ENCODE measurements at regions not wholly inside any gene's neighbourhood (a gene's known extent, or its start where the extent isn't known, plus 50 kb on each side); places are given as distances from the start of the nearest gene placed in this dataset.
"Not testable (repeated sequence)": the region's sequence is repeated elsewhere in the genome, so short reads cannot be mapped to it uniquely, and the experiment has no call there.

DNA sequence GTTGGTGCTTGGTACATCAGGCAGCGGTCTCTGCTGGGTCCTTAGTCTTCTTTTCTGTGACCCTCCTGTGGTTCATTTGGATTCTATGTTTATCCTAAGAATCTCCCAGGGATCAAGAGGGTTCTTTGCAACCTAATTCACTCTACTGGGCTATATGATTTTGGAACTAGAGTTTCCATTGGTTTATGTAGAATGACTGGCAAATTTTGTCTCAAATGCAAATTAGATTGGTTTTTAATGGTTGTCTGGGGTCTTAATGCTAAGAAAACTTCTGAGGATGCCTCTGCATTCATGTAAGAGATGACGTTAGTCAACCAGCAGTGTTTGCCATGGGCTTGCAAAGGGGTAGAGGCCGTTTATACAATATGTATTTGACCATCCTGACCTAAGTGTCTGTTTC lies 129.8 kb upstream of the ZFP64 start:
- no peak for DNase-seq

DNA sequence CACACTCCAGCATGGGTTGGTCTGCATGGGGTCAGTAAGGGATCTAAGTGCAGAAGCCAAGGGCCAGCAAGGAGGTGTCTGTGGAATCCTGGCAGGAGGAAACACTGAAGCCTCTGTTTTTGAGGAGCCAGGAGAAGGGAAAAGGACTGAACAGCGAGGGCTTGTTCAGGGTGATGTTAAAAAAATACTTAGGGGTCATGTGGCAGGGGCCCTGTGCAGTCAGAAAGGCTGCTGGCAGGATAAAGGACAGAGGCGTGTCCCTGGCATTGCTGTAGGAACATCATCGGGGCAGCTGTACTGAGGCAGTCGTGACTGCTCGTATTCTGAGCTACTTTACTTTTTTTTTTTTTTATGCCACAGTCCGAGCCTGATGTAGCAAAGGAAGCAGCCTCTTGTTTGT lies 127.1 kb upstream of the ZFP64 start:
- DNase-seq, result no peak

DNA sequence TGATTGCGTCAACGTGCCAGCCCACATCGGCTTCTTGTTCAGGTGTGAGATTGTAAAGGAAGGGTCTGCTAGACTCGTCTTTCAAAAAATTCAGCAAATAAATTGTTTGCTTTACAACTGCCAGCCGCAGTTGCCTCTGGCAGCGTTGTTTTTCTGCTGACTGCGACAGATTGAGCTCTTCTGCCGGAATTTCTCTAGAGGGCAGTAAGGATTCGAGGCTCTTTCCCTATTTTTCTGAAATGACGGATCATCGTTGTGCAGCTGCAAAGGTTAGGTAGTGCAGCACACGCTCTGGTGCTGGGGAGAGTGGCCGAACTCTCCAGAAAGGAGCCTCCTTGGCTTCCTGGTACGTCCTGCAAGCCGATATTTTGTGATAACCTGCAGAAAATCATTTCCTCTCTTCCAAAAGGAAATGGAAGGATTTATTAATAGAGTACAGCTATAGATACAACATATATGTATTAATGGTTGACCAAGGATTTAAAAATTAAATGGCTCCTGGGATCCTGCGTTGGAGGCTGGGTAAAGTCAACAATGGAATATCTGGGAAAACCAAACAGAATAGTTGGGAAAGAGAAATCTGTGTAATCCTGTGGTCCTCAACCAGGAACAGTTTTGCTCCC lies 121.9 kb upstream of the ZFP64 start:
- peak in 24 of 56 donors; percentile 3 to 47 (median 16) for DNase-seq

DNA sequence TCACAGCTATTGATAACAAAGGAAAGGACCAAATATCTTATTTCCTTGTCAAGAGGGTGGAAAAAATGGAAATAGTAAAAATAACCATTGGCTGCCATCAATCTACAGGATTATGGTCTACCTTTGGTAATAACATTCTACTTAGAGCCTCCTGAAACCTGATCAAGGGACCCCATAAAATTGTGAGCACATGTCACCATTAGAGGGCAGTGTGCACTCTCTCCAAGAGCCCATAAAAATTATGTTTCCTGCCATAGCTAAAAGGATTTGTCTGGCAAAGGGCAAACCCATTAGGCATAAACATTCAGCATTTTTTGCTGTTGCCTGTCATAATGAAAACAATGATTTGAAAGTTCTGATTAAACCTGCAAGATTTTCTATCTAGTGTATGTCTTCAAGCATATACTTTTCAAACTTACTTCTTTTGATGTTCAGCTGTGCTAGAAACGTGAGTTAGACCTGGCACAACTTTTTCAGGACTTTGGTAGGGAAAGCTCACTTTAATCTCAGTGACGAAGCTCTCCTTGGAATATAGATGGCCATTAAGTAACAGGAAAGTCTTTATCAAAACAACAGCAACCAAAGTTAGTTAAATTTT lies 120.7 kb upstream of the ZFP64 start:
- DNase-seq, result peak in 18 of 56 donors; percentile 0 to 51 (median 8)

DNA sequence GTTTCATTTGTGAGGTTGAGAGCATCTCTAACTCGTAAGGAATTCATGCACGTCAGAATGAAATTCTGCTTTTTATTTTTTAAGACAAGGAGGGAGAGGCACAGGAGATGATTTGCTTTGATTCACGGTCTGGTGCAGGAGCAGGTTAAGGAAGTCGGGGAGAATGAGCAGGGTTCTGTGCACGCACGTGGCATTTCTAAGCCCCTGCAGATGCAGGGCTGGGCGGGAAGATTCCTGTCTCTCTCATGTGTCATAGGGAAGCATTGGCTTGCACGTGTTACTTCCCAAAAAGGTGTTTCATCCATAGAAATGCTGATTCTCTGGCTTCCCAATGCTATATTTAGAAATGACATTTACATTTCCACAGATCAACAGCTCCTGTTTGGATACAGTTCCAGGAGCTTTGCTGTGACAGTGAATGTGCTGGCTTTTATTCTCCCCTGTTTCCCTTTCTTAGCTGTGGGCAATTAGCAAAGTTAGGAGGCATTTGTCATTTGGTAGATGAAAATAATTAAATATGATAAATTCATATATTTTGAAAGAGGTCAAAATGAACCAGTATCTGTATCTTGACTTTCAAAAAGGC lies 119.7 kb upstream of the ZFP64 start:
- DNase-seq, result peak in 14 of 56 donors; percentile 3 to 52 (median 22)

DNA sequence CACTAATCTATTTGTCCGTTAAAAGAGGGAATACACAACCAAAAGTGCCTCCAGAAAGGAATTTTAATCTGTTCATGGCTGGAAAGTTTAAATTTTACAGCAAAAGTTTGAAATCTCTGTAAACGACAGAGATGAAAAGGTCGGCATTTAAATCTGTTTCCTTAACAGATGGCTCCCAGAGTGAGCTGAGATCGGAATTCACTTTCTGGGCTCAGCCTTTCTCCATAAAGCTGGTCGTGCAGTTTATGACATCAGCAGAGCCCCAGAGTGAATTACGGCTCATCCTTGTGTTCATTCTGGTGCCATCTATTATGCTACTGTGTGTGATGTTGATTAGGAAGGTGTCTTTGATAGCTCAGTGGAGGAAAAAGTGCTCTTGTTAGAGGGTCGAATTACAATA lies 117.6 kb upstream of the ZFP64 start:
- no peak for DNase-seq

DNA sequence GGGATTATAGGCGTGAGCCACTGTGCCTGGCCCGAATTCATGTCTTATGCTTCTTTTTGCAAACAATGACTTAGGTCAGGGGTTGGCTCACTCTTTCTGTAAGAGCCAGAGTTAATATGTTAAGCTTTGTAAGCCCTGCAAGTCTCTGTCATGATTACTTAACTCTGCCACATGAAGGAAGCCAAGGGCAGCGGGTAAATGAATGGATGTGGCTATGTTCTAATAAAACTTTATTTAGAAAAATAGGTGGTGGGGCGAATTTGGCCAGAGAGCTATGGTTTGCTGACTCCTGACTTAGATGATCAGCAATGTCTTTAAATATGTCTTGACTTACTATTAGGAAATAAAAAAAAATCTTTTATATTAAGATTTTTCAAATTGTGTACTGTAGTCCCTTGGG lies 114.9 kb upstream of the ZFP64 start:
- DNase-seq, result no peak

DNA sequence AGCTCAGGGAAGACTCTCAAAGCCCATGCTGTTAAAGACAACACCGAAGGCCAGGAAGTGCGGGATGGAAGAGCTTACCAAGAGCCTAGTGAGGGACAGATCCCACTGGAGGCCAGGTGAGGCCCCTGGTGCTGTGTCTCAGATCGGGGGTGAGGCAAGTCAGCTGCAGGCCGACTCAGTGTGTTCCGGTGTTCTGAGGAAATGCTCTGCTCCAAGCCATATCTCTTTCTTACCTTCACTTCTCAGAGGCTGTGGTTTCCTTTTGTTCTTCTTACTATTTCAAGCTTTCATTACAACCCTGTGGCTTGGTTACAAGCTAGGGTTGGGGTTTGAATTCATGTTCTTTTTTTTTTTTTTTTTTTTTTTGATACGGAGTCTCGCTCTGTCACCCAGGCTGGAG lies 114.3 kb upstream of the ZFP64 start:
- no peak for DNase-seq

DNA sequence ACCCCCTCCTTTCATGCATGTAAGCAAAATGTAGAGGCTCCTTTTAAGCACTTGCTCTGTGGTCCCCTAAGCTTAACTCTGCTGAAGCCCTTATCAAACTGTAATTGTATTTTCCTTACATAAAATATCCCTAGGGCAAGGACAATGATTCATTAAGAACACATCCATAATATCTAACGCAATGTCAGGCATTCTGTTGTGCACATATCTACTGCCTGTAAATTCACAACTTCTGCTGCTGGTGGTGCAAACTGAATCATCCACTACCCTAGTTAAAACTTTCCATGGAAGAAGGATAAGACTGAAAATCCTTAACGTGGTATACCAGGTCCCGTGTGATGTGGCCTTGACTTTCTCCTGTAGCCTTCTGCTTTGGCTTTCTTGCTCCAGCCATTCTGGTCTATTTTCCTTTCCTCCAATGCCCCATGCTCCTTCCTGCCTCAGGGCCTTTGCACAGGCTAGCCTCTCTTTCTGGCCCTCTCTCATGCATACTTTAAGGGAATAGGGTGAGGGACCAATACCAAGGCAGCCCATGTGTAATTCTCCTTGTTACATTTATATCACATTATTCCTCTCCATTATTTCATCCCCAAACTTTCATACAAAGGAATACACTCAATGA lies 113.6 kb upstream of the ZFP64 start:
- no peak for DNase-seq

DNA sequence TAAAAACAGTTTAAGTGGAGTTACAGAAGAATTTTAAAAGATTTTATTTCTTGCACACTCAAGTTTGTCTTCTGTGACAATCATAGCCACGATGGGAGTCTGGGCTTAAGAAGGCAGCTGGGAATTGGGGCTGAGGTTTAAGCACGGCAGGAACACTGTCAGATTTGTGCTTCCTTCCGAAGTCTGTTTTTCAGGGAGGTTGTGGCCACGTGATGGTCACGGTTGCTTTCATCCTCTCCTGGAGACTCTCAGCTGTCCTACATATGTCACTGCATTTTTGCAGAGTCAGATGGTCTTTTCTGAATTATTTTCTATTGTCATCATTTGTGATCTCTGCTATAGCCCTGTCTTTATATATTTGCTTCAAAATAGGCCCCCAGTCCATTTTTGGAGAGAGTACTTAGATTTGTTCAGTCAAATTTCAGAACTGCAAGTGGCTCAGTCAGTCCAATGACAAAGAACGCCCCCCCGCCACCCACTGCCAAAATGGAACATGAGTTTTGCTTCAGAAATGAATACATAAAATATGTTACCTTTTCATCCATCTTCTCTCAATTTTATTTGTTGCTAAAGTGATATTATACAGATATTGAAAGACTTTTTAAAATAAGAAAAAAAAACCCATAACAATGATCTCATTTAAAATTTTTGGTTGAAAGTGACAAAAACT lies 111.8 kb upstream of the ZFP64 start:
- DNase-seq, result peak in 3 of 56 donors; percentile 1 to 6 (median 1)

DNA sequence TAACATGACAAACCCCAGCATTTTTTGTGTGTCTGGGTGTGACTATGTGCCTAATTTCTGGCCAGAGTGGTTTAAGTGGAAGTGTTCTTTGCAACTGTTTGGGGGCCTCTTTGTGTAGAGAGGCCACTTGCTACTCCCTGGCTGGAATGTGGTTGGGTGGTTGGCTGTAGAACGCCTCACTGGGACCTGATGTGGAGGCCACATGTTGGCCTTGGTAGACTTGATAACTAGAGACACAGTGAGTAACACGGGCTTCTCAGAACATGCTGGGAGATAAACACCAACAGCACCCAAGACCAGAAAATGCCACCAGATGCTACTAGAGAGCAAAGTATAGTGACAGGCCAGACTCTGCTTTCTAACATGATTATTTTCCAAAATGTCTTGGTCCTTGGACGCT lies 111.2 kb upstream of the ZFP64 start:
- no peak for DNase-seq

DNA sequence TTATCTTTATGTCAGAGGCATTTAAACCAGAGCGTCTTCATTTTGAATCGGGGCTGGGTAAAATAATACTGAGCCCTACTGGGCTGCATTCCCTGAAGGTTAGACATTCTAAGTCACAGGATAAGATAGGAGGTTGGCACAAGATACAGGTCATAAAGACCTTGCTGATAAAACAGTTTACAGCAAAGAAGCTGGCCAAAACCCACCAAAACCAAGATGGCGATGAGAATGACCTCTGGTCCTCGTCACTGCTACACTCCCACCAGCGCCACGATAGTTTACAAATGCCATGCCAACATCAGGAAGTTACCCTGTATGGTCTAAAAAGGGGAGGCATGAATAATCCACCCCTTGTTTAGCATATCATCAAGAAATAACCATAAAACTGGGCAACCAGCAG lies 110.5 kb upstream of the ZFP64 start:
- DNase-seq, result not testable (repeated sequence)

DNA sequence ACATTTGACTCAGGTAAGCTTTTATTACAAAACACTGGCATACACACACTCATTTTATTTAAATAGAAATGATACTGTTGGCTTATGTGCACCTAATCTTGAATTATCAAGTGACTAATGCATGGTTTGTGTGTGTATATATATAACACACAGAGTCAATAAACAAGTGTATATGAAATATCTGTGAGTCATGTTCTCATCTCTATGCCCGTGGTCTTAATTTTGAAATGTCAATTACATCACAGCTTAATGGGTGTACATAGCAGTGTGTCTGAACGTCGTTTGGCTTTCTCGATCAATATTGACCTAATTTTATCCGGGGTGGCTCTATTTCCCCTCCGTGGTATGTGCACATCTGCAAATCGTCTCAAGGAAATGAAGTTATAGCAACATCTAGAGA lies 104.0 kb upstream of the ZFP64 start:
- no peak for DNase-seq

DNA sequence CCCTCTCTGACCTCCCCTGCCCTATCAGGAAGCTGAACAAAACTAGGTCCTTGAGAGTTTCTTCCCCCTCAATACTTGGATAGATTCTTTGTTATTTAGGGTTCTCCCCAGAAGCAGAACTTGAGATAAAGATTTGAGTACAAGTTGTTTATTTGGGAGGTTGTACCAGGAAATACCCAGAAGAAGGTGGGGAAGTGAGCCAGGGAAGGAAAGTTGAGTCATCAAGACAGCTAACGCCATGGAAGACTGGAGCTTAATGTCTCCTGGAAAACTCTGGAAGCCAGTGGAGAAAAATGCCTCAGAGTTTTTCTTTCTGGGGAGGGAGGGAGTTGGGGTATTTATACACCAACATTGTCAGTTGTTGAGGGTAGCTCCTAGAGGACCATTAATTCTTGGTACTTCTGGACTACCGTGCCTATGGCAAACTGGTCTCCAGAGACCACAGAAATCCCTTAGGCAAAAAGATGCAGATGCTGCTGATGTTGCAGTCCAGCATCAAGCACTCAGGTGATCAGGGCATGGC lies 102.6 kb upstream of the ZFP64 start:
- no peak for DNase-seq

DNA sequence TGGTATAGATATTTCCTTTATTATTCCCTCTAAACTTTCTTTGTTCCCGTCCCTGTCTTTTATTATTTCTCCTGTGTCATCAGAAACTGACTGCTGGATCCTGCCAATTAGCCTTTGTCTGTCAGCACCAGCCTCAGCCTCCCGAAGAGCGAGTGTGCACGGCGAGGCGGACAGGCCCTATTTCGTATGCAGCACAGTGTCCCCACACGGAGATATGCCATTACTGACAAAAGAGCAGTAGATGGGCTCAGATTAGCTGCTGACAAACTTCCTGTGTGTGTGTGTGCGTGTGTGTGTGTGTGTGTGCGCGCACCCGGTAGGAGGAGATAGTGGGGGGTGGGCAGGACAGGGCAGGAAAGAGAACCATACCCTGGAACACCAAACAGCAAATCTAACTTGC lies 99.5 kb upstream of the ZFP64 start:
- DNase-seq, result no peak

DNA sequence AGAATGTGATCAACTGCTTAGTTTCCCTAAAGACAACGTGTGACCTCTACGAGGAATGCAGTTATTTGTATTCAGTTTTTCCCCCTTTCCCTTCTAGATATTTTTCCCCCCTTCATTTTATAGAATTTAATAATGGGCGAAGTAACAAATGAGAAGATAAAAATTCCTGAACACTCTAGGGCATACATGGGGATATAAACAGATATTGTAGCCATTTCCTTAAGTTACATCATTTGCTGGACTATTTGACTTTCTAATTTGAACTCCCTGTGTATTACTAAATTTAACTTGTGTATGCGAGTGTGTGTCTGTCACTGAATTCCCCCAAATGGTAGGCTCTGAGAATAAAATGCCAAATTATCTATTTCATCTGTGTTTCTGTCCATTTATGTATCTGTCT lies 99.0 kb upstream of the ZFP64 start:
- DNase-seq, result no peak

DNA sequence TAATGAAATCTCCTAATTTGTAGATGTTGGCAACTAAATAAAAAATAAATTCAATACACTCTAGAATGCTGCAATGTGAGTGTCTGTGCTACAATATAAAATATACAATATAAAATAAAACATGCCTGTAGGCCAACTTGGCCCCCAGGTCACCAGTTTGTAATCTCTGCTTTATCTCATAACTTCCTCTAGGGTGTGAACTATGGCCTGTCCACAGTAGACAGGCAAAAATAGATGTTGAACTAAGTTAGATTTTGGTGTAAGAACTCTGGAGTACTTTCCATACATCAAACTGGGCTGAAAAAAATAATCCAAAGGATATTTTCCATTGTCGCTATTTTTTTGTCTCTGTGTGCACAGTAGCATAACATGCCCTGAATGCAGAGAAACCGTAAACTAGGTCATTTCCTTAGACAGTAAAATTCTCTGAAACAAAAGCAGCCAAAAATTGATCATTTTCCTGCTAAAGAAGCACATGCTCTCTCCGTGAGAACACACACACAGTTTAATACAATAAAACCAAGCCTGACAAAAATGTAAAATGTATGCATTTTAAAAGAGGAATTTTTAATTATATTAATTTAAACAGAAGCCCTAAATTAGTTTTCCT lies 98.5 kb upstream of the ZFP64 start:
- no peak for DNase-seq

DNA sequence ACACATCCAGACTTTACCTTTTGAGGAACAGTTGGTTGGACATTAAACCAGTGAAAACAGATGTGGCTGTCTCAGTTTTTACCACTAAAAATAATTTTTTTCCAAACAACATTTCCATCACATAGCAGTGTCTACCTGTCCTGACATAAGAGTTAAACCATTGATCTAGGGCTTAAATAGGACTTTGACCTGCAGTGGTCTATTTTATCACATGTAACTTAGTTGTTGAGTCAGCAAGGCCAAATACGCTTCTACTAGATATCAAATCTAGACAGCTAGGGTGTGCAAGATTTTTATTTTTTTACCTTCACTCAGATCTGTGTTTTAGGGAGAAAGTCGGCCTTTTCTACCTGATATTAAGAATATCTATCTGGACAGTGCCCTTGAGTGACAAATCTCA lies 88.8 kb upstream of the ZFP64 start:
- no peak for DNase-seq

DNA sequence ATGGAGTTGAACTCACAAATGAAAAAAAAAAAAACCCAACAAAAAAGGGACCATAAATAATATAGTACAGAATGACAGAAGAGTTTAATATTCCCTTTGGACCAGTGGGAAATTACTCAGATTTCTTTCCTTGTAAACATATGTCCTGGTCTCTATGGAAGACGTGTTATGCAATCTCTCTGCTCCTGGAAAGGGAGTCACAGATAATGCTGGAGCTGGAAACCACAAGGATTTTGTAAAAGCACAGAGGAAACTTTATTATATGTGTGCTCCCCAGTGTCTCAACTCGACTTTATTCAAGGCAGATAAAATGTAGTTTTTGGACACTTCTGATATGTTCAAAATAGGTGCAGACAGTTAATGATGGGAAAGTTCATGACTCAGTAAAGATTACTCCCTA lies 88.1 kb upstream of the ZFP64 start:
- DNase-seq, result no peak

DNA sequence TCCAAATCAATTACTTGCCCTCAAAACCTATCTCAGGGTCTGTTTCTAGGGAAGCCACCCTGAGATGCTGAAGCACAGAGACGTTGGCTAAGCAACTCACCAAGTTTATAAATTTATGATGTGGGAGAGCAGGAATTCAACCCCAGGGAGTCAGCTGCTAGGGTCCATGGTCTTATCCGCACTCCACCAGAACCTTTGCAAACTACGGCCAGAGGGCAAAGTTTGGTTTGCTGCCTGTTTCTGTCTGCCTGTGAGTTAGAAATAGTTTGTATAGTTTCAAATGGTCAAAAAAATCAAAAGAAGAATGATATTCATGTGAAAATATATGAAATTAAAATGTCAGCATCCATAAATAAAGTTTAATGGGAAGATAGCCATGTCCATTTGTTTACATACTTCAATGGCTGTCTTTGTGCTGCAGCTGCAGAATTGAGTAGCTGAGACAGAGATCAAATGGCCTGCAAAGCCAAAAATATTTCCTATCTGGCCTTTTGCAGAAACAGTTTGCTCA lies 83.7 kb upstream of the ZFP64 start:
- DNase-seq, result no peak

DNA sequence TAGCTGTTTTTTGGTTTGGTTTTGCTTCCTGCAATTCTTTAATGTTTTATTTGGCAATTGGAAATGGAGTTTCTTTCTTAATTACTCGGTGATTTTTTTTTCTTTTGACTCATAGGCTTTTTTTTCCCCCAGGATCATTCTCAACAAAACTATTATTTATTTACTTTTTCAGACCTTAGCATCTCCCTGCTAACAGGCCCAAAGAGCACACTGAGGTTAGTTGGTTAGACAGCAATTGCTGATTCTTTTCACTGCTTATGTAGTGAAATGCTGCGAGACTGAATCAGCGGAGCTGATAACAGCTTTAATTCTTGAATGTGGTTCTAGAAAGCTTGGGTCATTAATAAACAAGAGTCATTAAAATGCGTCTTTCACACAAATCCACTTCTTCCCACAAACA lies 79.1 kb upstream of the ZFP64 start:
- DNase-seq, result no peak
